Liver (tissue), 8 donors: ENCODE measurements at regions not wholly inside any gene's neighbourhood (a gene's known extent, or its start where the extent isn't known, plus 50 kb on each side); places are given as distances from the start of the nearest gene placed in this dataset.

Experiments
- DNase-seq: peaks from one replicate; pipeline ENCODE4 v3.0.0-alpha.2; 2017; ENCODE audit warnings: low spot score
- H3K27ac ChIP-seq, 2 donors: one replicate each; pipeline ENCODE4 v1.7.0; 2013; ENCODE audit warnings: inconsistent platforms in 2 of 2, low read length in 2 of 2, control low read depth in 1 of 2, low read depth in 1 of 2, mild to moderate bottlenecking in 1 of 2
- H3K27me3 ChIP-seq, 4 donors: one replicate each; pipeline versions ENCODE4 v1.6.1 to v1.7.0; 2013; ENCODE audit warnings: low read length in 3 of 4, inconsistent platforms in 1 of 4, mild to moderate bottlenecking in 1 of 4, moderate library complexity in 1 of 4; ENCODE audit not compliant: control insufficient read depth in 4 of 4, insufficient read depth in 4 of 4
- H3K36me3 ChIP-seq, 4 donors: one replicate each; pipeline versions ENCODE4 v1.6.1 to v1.7.0; 2013; ENCODE audit warnings: low read length in 3 of 4, mild to moderate bottlenecking in 3 of 4, low read depth in 1 of 4, moderate library complexity in 1 of 4; ENCODE audit not compliant: control insufficient read depth in 4 of 4, insufficient read depth in 3 of 4
- H3K4me1 ChIP-seq, 4 donors: one replicate each; pipeline versions ENCODE4 v1.6.1 to v1.7.0; 2013; ENCODE audit warnings: low read length in 3 of 4, mild to moderate bottlenecking in 3 of 4, moderate library complexity in 1 of 4; ENCODE audit not compliant: control insufficient read depth in 4 of 4, insufficient read depth in 4 of 4
- H3K4me3 ChIP-seq, 3 donors: one replicate each; pipeline versions ENCODE4 v1.6.1 to v1.7.0; 2013; ENCODE audit warnings: low read length in 3 of 3, control low read depth in 1 of 3, low read depth in 1 of 3, mild to moderate bottlenecking in 1 of 3
- H3K9ac ChIP-seq, 2 donors: one replicate each; pipeline ENCODE4 v1.7.0; 2013; ENCODE audit warnings: low read length in 2 of 2, mild to moderate bottlenecking in 2 of 2, moderate library complexity in 2 of 2, control low read depth in 1 of 2, low read depth in 1 of 2
- H3K9me3 ChIP-seq, 4 donors: one replicate each; pipeline versions ENCODE4 v1.6.1 to v1.7.0; 2013; ENCODE audit warnings: low read length in 3 of 4; ENCODE audit not compliant: control insufficient read depth in 4 of 4
- ATF3 ChIP-seq: IDR thresholded peaks from 2 replicates; pipeline ENCODE4 v1.6.1; 2016; ENCODE audit warnings: antibody characterized with exemption
- CTCF ChIP-seq: fragments of 150-350 bp; IDR thresholded peaks from 2 replicates; pipeline ENCODE4 v1.5.1; 2017; ENCODE audit warnings: improper control_type of control experiment, low read depth, low read length; ENCODE audit not compliant: missing input control
- EGR1 ChIP-seq, 2 donors: IDR thresholded peaks; 2 replicates each; pipeline ENCODE4 v1.6.1; 2016 to 2018; ENCODE audit warnings: antibody characterized with exemption in 2 of 2, low read depth in 2 of 2
- FOXA1 ChIP-seq: IDR thresholded peaks from 2 replicates; pipeline ENCODE4 v1.6.1; 2016; ENCODE audit warnings: antibody characterized with exemption
- FOXA2 ChIP-seq: IDR thresholded peaks from 2 replicates; pipeline ENCODE4 v1.6.1; 2016; ENCODE audit warnings: antibody characterized with exemption
- GABPA ChIP-seq, 2 donors: IDR thresholded peaks in 1 of 2; conservative IDR thresholded peaks in 1 of 2; 2 replicates each; pipeline ENCODE4 v1.6.1; 2016; ENCODE audit warnings: antibody characterized with exemption in 2 of 2, mild to moderate bottlenecking in 1 of 2, moderate library complexity in 1 of 2
- HNF4A ChIP-seq, 2 donors: conservative IDR thresholded peaks; 2 replicates each; pipeline ENCODE4 v1.6.1; 2016; ENCODE audit warnings: antibody characterized with exemption in 2 of 2, mild to moderate bottlenecking in 2 of 2
- JUND ChIP-seq, 2 donors: IDR thresholded peaks; 2 replicates each; pipeline ENCODE4 v1.6.1; 2016; ENCODE audit warnings: antibody characterized with exemption in 2 of 2
- MAX ChIP-seq: IDR thresholded peaks from 2 replicates; pipeline ENCODE4 v1.6.1; 2016; ENCODE audit warnings: antibody characterized with exemption
- NR2F2 ChIP-seq: IDR thresholded peaks from 2 replicates; pipeline ENCODE4 v1.6.1; 2016; ENCODE audit warnings: antibody characterized with exemption
- RAD21 ChIP-seq, 2 donors: IDR thresholded peaks; 2 replicates each; pipeline ENCODE4 v1.6.1; 2016; ENCODE audit warnings: antibody characterized with exemption in 2 of 2, mild to moderate bottlenecking in 2 of 2
- REST ChIP-seq: IDR thresholded peaks from 2 replicates; pipeline ENCODE4 v1.6.1; 2016; ENCODE audit warnings: antibody characterized with exemption, mild to moderate bottlenecking
- RXRA ChIP-seq, 2 donors: IDR thresholded peaks; 2 replicates each; pipeline ENCODE4 v1.6.1; 2017 to 2018; ENCODE audit warnings: antibody characterized with exemption in 2 of 2, mild to moderate bottlenecking in 1 of 2
- SP1 ChIP-seq: IDR thresholded peaks from 2 replicates; pipeline ENCODE4 v1.6.1; 2018; ENCODE audit warnings: antibody characterized with exemption, mild to moderate bottlenecking
- TAF1 ChIP-seq: conservative IDR thresholded peaks from 2 replicates; pipeline ENCODE4 v1.6.1; 2016; ENCODE audit warnings: antibody characterized with exemption, mild to moderate bottlenecking
- YY1 ChIP-seq: IDR thresholded peaks from 2 replicates; pipeline ENCODE4 v1.6.1; 2016; ENCODE audit warnings: antibody characterized with exemption, mild to moderate bottlenecking
- ZBTB33 ChIP-seq: IDR thresholded peaks from 2 replicates; pipeline ENCODE4 v1.6.1; 2016; ENCODE audit warnings: antibody characterized with exemption
- WGBS: extraction: QIAGEN DNeasy Blood & Tissue Kit; methylation state at CpG from one replicate; pipeline ENCODE4 v1.1.7; 2013; 5-methylcytosine and 5-hydroxymethylcytosine counted together
- donor health status: healthy.
- donor health status: healthy.
- donor health status: healthy.
- donor health status: healthy.
- donor health status: healthy.

- peaks cover 3 to 15% (median 5%) of the 10 kb centered on the region in 4 donors for H3K27me3 ChIP-seq
- TF ChIP-seq TAF1: no peak
- TF ChIP-seq YY1: no peak
- TF ChIP-seq RAD21 (IDR thresholded peaks at IDR 0.05): no peak
- no peak for TF ChIP-seq HNF4A (conservative IDR thresholded peaks at IDR 0.05)
- no peak for TF ChIP-seq REST
- no peak for TF ChIP-seq ATF3
- no peak for TF ChIP-seq NR2F2
- TF ChIP-seq CTCF: no peak
- no peak for TF ChIP-seq GABPA (IDR thresholded peaks at IDR 0.05 in 1 of 2, conservative IDR thresholded peaks at IDR 0.05 in 1 of 2)
- TF ChIP-seq FOXA1: no peak
- no peak for TF ChIP-seq EGR1 (IDR thresholded peaks at IDR 0.05; ENCODE audit: low read depth in 2 of 2)
- no peaks in the 10 kb centered on the region for H3K9me3 ChIP-seq
- no peak overlapping the region for H3K4me3 ChIP-seq
- H3K27ac ChIP-seq: no peak overlapping the region
- H3K9ac ChIP-seq: no peak overlapping the region
- 82% methylated on average over 2 of the region's 2 CpGs for WGBS
- peaks cover 0 to 7% (median 2%) of the 10 kb centered on the region in 4 donors for H3K4me1 ChIP-seq
- DNase-seq: no peak
- no peaks in the 10 kb centered on the region for H3K36me3 ChIP-seq
Measured at GRCh38 chr1:181313466-181313865, 169.9 kb upstream of the CACNA1E start.

- H3K36me3 ChIP-seq: no peaks in the 10 kb centered on the region
- H3K4me1 ChIP-seq: peaks cover 0 to 10% (median 2%) of the 10 kb centered on the region in 4 donors
- 74% methylated on average over 3 of the region's 3 CpGs for WGBS
- no peak for DNase-seq
- no peak for TF ChIP-seq JUND (IDR thresholded peaks at IDR 0.05)
- no peak for TF ChIP-seq NR2F2
- no peak for TF ChIP-seq YY1
- no peak for TF ChIP-seq SP1
- no peak for TF ChIP-seq MAX
- no peak for TF ChIP-seq REST
- TF ChIP-seq ZBTB33: no peak
- TF ChIP-seq CTCF: no peak
- TF ChIP-seq RXRA (IDR thresholded peaks at IDR 0.05): no peak
- no peak for TF ChIP-seq EGR1 (IDR thresholded peaks at IDR 0.05; ENCODE audit: low read depth in 2 of 2)
- no peak for TF ChIP-seq TAF1
- no peak for TF ChIP-seq HNF4A (conservative IDR thresholded peaks at IDR 0.05)
- TF ChIP-seq GABPA (IDR thresholded peaks at IDR 0.05 in 1 of 2, conservative IDR thresholded peaks at IDR 0.05 in 1 of 2): no peak
- no peak for TF ChIP-seq FOXA2
- H3K27ac ChIP-seq: no peak overlapping the region
- no peak overlapping the region for H3K9ac ChIP-seq
- no peak overlapping the region for H3K4me3 ChIP-seq
- H3K9me3 ChIP-seq: no peaks in the 10 kb centered on the region
- peaks cover 3 to 20% (median 6%) of the 10 kb centered on the region in 4 donors for H3K27me3 ChIP-seq
Measured at GRCh38 chr1:181314010-181314409, 169.3 kb upstream of the CACNA1E start.
